ENCODE measurements at regions not wholly inside any gene's neighbourhood (a gene's known extent, or its start where the extent isn't known, plus 50 kb on each side); places are given as distances from the start of the nearest gene placed in this dataset.

GRCh38 chr20:48098099-48098498 lies 312.8 kb upstream of the SULF2 start:
- in situ Hi-C loops (cut with MboI): no loop called here
- H3K9ac ChIP-seq (ENCODE audit: control insufficient read depth, insufficient read depth, low read length): no peak overlapping the region
- no peaks in the 10 kb centered on the region for H3K4me1 ChIP-seq (ENCODE audit: control insufficient read depth, insufficient read depth, low read length)
- ChIA-PET RAD21 (ENCODE audit: unreplicated experiment) (no interaction called here), SMC1A (ENCODE audit: uncharacterized antibody, unreplicated experiment) (no interaction called here), POLR2A (no interaction called here), CTCF (no interaction called here)
- 6% methylated on average over 2 of the region's 2 CpGs for WGBS (ENCODE audit: insufficient coverage, insufficient replicate concordance, low lambda C conversion rate, missing lambda C conversion rate)
- no peak overlapping the region for H2AFZ ChIP-seq (ENCODE audit: control insufficient read depth, low read depth, low read length)
- no peak overlapping the region for H3K27ac ChIP-seq (ENCODE audit: control insufficient read depth, insufficient read depth)
- intact Hi-C loops (cut with micrococcal nuclease; ENCODE audit: unreplicated experiment): no loop called here
- H3K4me2 ChIP-seq (ENCODE audit: control insufficient read depth, insufficient read depth): no peak overlapping the region
- H3K27me3 ChIP-seq (replicated peaks in 1 of 2; ENCODE audit: control insufficient read depth in 2 of 2, insufficient read depth in 2 of 2, low read length in 1 of 2): peaks cover 0 to 2% of the 10 kb centered on the region in 2 experiments; a peak in 1 of 4 replicates
- no peaks in the 10 kb centered on the region for H4K20me1 ChIP-seq (ENCODE audit: control insufficient read depth, insufficient read depth)
- no peaks in the 10 kb centered on the region for H3K79me2 ChIP-seq (ENCODE audit: control insufficient read depth, insufficient read depth, low read length)
- DNase-seq (ENCODE audit: low read depth, low spot score): no peak
- ATAC-seq: peak; percentile 42; the same call in 2 of the 3 replicates
- no peak overlapping the region for H3K4me3 ChIP-seq
- H3K9me3 ChIP-seq (replicated peaks; ENCODE audit: control insufficient read depth, insufficient read depth, low read length): no peaks in the 10 kb centered on the region; the same call in 2 of the 3 replicates
- TF ChIP-seq CBFB (IDR thresholded peaks at IDR 0.05; ENCODE audit: low read depth): no peak
- no peak for TF ChIP-seq RBBP5 (conservative IDR thresholded peaks at IDR 0.05)
- no peak for TF ChIP-seq IRF4 (IDR thresholded peaks at IDR 0.05; ENCODE audit: low read depth, low read length)
- no peak for TF ChIP-seq POU2F2 (IDR thresholded peaks at IDR 0.05; ENCODE audit: borderline replicate concordance, low read depth, low read length)
- no peak for TF ChIP-seq RFX5 (IDR thresholded peaks at IDR 0.05; ENCODE audit: low read depth, low read length)
- TF ChIP-seq ATF3 (IDR thresholded peaks at IDR 0.05; ENCODE audit: borderline replicate concordance, extremely low read depth, low read depth, low read length): peak; percentile 43; the same call in 1 of the 2 replicates
- TF ChIP-seq HCFC1 (IDR thresholded peaks at IDR 0.05; ENCODE audit: low read length): peak; percentile 24; the same call in 1 of the 2 replicates
- peak; percentile 69 for TF ChIP-seq USF1 (IDR thresholded peaks at IDR 0.05; ENCODE audit: borderline replicate concordance, extremely low read length, insufficient read depth, low read depth, low read length)
- TF ChIP-seq LARP7 (IDR thresholded peaks at IDR 0.05): no peak
- no peak for TF ChIP-seq RAD21 (IDR thresholded peaks at IDR 0.05; ENCODE audit: insufficient read depth, low read depth, low read length)
- peak; percentile 61 for TF ChIP-seq SIX5 (IDR thresholded peaks at IDR 0.05; ENCODE audit: low read depth, low read length, severe bottlenecking)
- no peak for TF ChIP-seq PBX3 (IDR thresholded peaks at IDR 0.05; ENCODE audit: insufficient replicate concordance, low read depth, low read length)
- peak; percentile 48; the same call in 1 of the 2 replicates for TF ChIP-seq NFYB (IDR thresholded peaks at IDR 0.05; ENCODE audit: insufficient read depth, low read depth, low read length)
- no peak for TF ChIP-seq NKRF (conservative IDR thresholded peaks at IDR 0.05)
- H3K36me3 ChIP-seq (ENCODE audit: control insufficient read depth in 2 of 2, insufficient read depth in 2 of 2, low read length in 1 of 2): no peaks in the 10 kb centered on the region
- FAIRE-seq: no peak
- no TSS peak for BruUV-seq (replicated peaks)
